H1 (cell line): ENCODE measurements at regions not wholly inside any gene's neighbourhood (a gene's known extent, or its start where the extent isn't known, plus 50 kb on each side); places are given as distances from the start of the nearest gene placed in this dataset.
"Not testable (repeated sequence)": the region's sequence is repeated elsewhere in the genome, so short reads cannot be mapped to it uniquely, and the experiment has no call there.

Source experiments
- CTCF ChIA-PET: fragments of 300-600 bp; sonication (Branson Sonifier 250); formaldehyde crosslinking; loops from one replicate; lab custom pipeline; 2021; ENCODE audit not compliant: partially characterized antibody; lab: Charles Lee
- POLR2A ChIA-PET: fragments of 300-600 bp; sonication (Branson Sonifier 250); formaldehyde crosslinking; loops from one replicate; lab custom pipeline; 2021; ENCODE audit warnings: inconsistent platforms; ENCODE audit not compliant: partially characterized antibody; lab: Charles Lee
- DNase-seq, 2 experiments: peaks; one replicate each; pipeline versions ENCODE4 v3.0.0 to v3.0.0-alpha.2; 2010 to 2022; ENCODE audit warnings: low spot score in 2 of 2, low read depth in 1 of 2, mixed read lengths in 1 of 2
- FAIRE-seq: peaks from 2 replicates; lab custom pipeline; 2011; peaks lifted over from hg19 to GRCh38; lab: Jason Lieb, UNC
- H2AFZ ChIP-seq: 2 replicates; pipeline ENCODE4 v1.8.1; 2012; ENCODE audit warnings: low read length, inconsistent platforms
- H2AK5ac ChIP-seq: 2 replicates; pipeline ENCODE4 v1.6.1; 2013; ENCODE audit warnings: low read depth, low read length
- H2BK120ac ChIP-seq: replicated peaks from 2 replicates; pipeline ENCODE3; 2013; ENCODE audit warnings: low read depth, low read length, inconsistent platforms
- H2BK12ac ChIP-seq: 2 replicates; pipeline ENCODE4 v1.6.1; 2013; ENCODE audit warnings: low read depth, low read length
- H2BK15ac ChIP-seq: 2 replicates; pipeline ENCODE4 v1.6.1; 2013; ENCODE audit warnings: low read length
- H2BK20ac ChIP-seq: 2 replicates; pipeline ENCODE4 v1.6.1; 2013; ENCODE audit warnings: low read length
- H2BK5ac ChIP-seq: 2 replicates; pipeline ENCODE4 v1.6.1; 2013; ENCODE audit warnings: low read depth, low read length
- H3K14ac ChIP-seq: 2 replicates; pipeline ENCODE4 v1.6.1; 2013; ENCODE audit warnings: inconsistent platforms; ENCODE audit not compliant: insufficient read length
- H3K18ac ChIP-seq: 2 replicates; pipeline ENCODE4 v1.6.1; 2013; ENCODE audit warnings: low read length; ENCODE audit errors: extremely low read depth
- H3K23ac ChIP-seq: 2 replicates; pipeline ENCODE4 v1.6.1; 2013; ENCODE audit warnings: inconsistent platforms; ENCODE audit not compliant: insufficient read length
- H3K23me2 ChIP-seq: 2 replicates; pipeline ENCODE4 v1.6.1; 2013; ENCODE audit warnings: low read depth, low read length
- H3K27ac ChIP-seq: 2 replicates; pipeline ENCODE4 v1.6.1; 2011; ENCODE audit warnings: low read depth, low read length, inconsistent platforms
- H3K27me3 ChIP-seq, 4 experiments: replicated peaks in 1 of 4; 1 replicate in 1 of 4; 2 replicates in 3 of 4; pipeline versions ENCODE4 v1.6.1 to v1.8.1; 2011 to 2013; ENCODE audit warnings: low read length in 3 of 4, mild to moderate bottlenecking in 3 of 4, inconsistent platforms in 2 of 4, mixed read lengths in 2 of 4, moderate library complexity in 1 of 4; ENCODE audit not compliant: control insufficient read depth in 3 of 4, insufficient read depth in 3 of 4; ENCODE audit errors: extremely low read depth in 1 of 4
- H3K36me3 ChIP-seq, 4 experiments: 2 replicates each; pipeline versions ENCODE4 v1.6.1 to v1.8.1; 2011 to 2013; ENCODE audit warnings: mild to moderate bottlenecking in 4 of 4, low read length in 3 of 4, moderate library complexity in 2 of 4, control low read depth in 1 of 4, inconsistent platforms in 1 of 4; ENCODE audit not compliant: insufficient read depth in 4 of 4, control insufficient read depth in 2 of 4
- H3K4ac ChIP-seq: replicated peaks from 2 replicates; pipeline ENCODE3; 2013; ENCODE audit warnings: low read length, low read depth, mixed read lengths, inconsistent platforms; ENCODE audit not compliant: insufficient read length
- H3K4me1 ChIP-seq, 4 experiments: replicated peaks in 1 of 4; 1 replicate in 1 of 4; 2 replicates in 3 of 4; pipeline versions ENCODE4 v1.6.1 to v1.8.1; 2011 to 2013; ENCODE audit warnings: low read length in 3 of 4, inconsistent platforms in 2 of 4, mixed read lengths in 1 of 4; ENCODE audit not compliant: insufficient read depth in 4 of 4, control insufficient read depth in 3 of 4
- H3K4me2 ChIP-seq, 2 experiments: 2 replicates each; pipeline versions ENCODE4 v1.6.1 to v1.8.1; 2011 to 2013; ENCODE audit warnings: low read depth in 2 of 2, low read length in 2 of 2, control low read depth in 1 of 2, inconsistent platforms in 1 of 2, mild to moderate bottlenecking in 1 of 2; ENCODE audit not compliant: insufficient read depth in 1 of 2
- H3K4me3 ChIP-seq, 4 experiments: fragments of 200-600, 300-600 bp in 1 of 4; sonication (generic), shearing (Covaris generic), sonication (Bioruptor Twin) in 1 of 4; 2 replicates each; pipeline versions ENCODE4 v1.5.1 to v1.8.1; 2011 to 2016; ENCODE audit warnings: low read length in 4 of 4, low read depth in 3 of 4, control low read depth in 2 of 4, inconsistent platforms in 2 of 4, mild to moderate bottlenecking in 2 of 4, mixed read lengths in 1 of 4, moderate library complexity in 1 of 4; ENCODE audit not compliant: insufficient read depth in 2 of 4; ENCODE audit errors: extremely low read depth in 1 of 4
- H3K56ac ChIP-seq: replicated peaks from 2 replicates; pipeline ENCODE3; 2013; ENCODE audit warnings: low read depth, mild to moderate bottlenecking, mixed read lengths, low read length, inconsistent platforms; ENCODE audit not compliant: insufficient read length
- H3K79me1 ChIP-seq: 2 replicates; pipeline ENCODE4 v1.6.1; 2013; ENCODE audit warnings: low read depth, low read length, control low read depth
- H3K79me2 ChIP-seq, 2 experiments: 2 replicates each; pipeline versions ENCODE4 v1.6.1 to v1.8.1; 2012 to 2013; ENCODE audit warnings: low read length in 2 of 2, mild to moderate bottlenecking in 2 of 2, inconsistent platforms in 1 of 2; ENCODE audit not compliant: insufficient read depth in 2 of 2, control insufficient read depth in 1 of 2
- H3K9ac ChIP-seq, 4 experiments: replicated peaks in 1 of 4; 1 replicate in 1 of 4; 2 replicates in 3 of 4; pipeline versions ENCODE4 v1.6.1 to v1.8.1; 2011 to 2013; ENCODE audit warnings: low read depth in 3 of 4, low read length in 3 of 4, control low read depth in 2 of 4, mild to moderate bottlenecking in 2 of 4, moderate library complexity in 2 of 4, inconsistent platforms in 1 of 4; ENCODE audit errors: extremely low read depth in 1 of 4
- H3K9me3 ChIP-seq, 2 experiments: 2 replicates each; pipeline versions ENCODE4 v1.6.1 to v1.8.1; 2012 to 2013; ENCODE audit warnings: mild to moderate bottlenecking in 2 of 2, moderate library complexity in 2 of 2, control low read depth in 1 of 2, inconsistent platforms in 1 of 2, low read depth in 1 of 2, low read length in 1 of 2, mixed read lengths in 1 of 2; ENCODE audit not compliant: insufficient read depth in 2 of 2
- H4K20me1 ChIP-seq, 2 experiments: replicated peaks in 1 of 2; 2 replicates each; pipeline versions ENCODE3 to v1.8.1; 2011 to 2013; ENCODE audit warnings: inconsistent platforms in 2 of 2, low read length in 2 of 2, mild to moderate bottlenecking in 1 of 2; ENCODE audit not compliant: insufficient read depth in 2 of 2, control insufficient read depth in 1 of 2
- H4K5ac ChIP-seq: 2 replicates; pipeline ENCODE4 v1.6.1; 2013; ENCODE audit warnings: low read length, low read depth, mixed read lengths, inconsistent platforms; ENCODE audit not compliant: insufficient read length
- H4K8ac ChIP-seq: 2 replicates; pipeline ENCODE4 v1.8.0; 2013; ENCODE audit warnings: mild to moderate bottlenecking, moderate library complexity, low read length, inconsistent platforms; ENCODE audit not compliant: insufficient read depth; ENCODE audit errors: extremely low read depth
- H4K91ac ChIP-seq: replicated peaks from 2 replicates; pipeline ENCODE3; 2013; ENCODE audit warnings: low read length, mixed read lengths, inconsistent platforms; ENCODE audit not compliant: insufficient read length
- CHD1 ChIP-seq: IDR thresholded peaks from 2 replicates; pipeline ENCODE4 v1.6.1; 2012; ENCODE audit warnings: low read depth, low read length, improper control_type of control experiment
- MAFK ChIP-seq: IDR thresholded peaks from 2 replicates; pipeline ENCODE4 v1.6.1; 2012; ENCODE audit warnings: low read depth, mild to moderate bottlenecking, improper control_type of control experiment, low read length
- RFX5 ChIP-seq: IDR thresholded peaks from 2 replicates; pipeline ENCODE4 v1.6.1; 2011; ENCODE audit warnings: low read depth, low read length, improper control_type of control experiment, borderline replicate concordance
- TEAD4 ChIP-seq: IDR thresholded peaks from 2 replicates; pipeline ENCODE4 v1.6.1; 2012; ENCODE audit warnings: low read depth, low read length, inconsistent platforms, mixed read lengths
- WGBS, 2 experiments: shearing (Covaris generic) in 1 of 2; methylation state at CpG; one replicate each; pipeline versions ENCODE4 v1.1.6 to v1.1.7; 2013 to 2015; ENCODE audit warnings: low lambda C conversion rate in 2 of 2, mixed read lengths in 2 of 2, inconsistent platforms in 1 of 2, low coverage in 1 of 2, missing lambda C conversion rate in 1 of 2; ENCODE audit not compliant: insufficient replicate concordance in 2 of 2, insufficient coverage in 1 of 2, insufficient read length in 1 of 2; ENCODE audit errors: extremely low coverage in 1 of 2, missing lambda C conversion rate in 1 of 2; 5-methylcytosine and 5-hydroxymethylcytosine counted together

- TF ChIP-seq MAFK = no peak
- TF ChIP-seq RFX5 = no peak
- no peak for TF ChIP-seq TEAD4
- TF ChIP-seq CHD1 = no peak
Measured at GRCh38 chr21:14010729-14011128, 200.0 kb downstream of the LIPI start (continued).

- H3K23me2 ChIP-seq, H3K79me2 ChIP-seq, H3K9ac ChIP-seq, H4K20me1 ChIP-seq, H3K4ac ChIP-seq, H3K4me2 ChIP-seq, H3K79me1 ChIP-seq, H4K5ac ChIP-seq, H2AK5ac ChIP-seq, H3K18ac ChIP-seq, CTCF ChIA-PET, H2BK12ac ChIP-seq, H2BK120ac ChIP-seq, H3K36me3 ChIP-seq, H2BK5ac ChIP-seq, DNase-seq, H3K27me3 ChIP-seq, H4K8ac ChIP-seq, H4K91ac ChIP-seq, H2BK15ac ChIP-seq, H3K14ac ChIP-seq, FAIRE-seq, H2BK20ac ChIP-seq, H3K56ac ChIP-seq, POLR2A ChIA-PET, H3K4me1 ChIP-seq, H3K27ac ChIP-seq, H3K23ac ChIP-seq, H3K4me3 ChIP-seq, H2AFZ ChIP-seq: not testable (repeated sequence)
- H3K9me3 ChIP-seq = peaks cover 20 to 79% of the 10 kb centered on the region in 2 experiments; a peak in 3 of 4 replicates
- WGBS, 2 experiments = 92% methylated on average over 5 of the region's 6 CpGs; no CpG with 5 or more reads in 1 of the 2 experiments
Measured at GRCh38 chr21:14009990-14010389, 200.8 kb downstream of the LIPI start.
